ENCODE measurements at regions not wholly inside any gene's neighbourhood (a gene's known extent, or its start where the extent isn't known, plus 50 kb on each side); places are given as distances from the start of the nearest gene placed in this dataset.

- no peak for TF ChIP-seq EZH2phosphoT487 (IDR thresholded peaks at IDR 0.05; ENCODE audit: insufficient read depth, low read depth)
- no peak for TF ChIP-seq EZH2 (IDR thresholded peaks at IDR 0.05; ENCODE audit: insufficient read depth, poor library complexity, severe bottlenecking)
Observed at GRCh38 chr5:10126900-10127299, 122.8 kb downstream of the ATPSCKMT start.

Data from GM23248 (cell line).